Activated CD4-positive, alpha-beta T cell treated with anti-CD3 and anti-CD28 coated beads, Interleukin-2, Interleukin-4, amounts not matched to agents 100 ng/mL and 50 ng/mL, durations not matched to agents 16 hours and 8 hours (primary cell): ENCODE measurements at regions not wholly inside any gene's neighbourhood (a gene's known extent, or its start where the extent isn't known, plus 50 kb on each side); places are given as distances from the start of the nearest gene placed in this dataset.
"Not testable (repeated sequence)": the region's sequence is repeated elsewhere in the genome, so short reads cannot be mapped to it uniquely, and the experiment has no call there.

Source experiments
- DNase-seq: peaks from one replicate; pipeline ENCODE4 v3.0.0-alpha.2; 2020; ENCODE audit warnings: low spot score

DNA sequence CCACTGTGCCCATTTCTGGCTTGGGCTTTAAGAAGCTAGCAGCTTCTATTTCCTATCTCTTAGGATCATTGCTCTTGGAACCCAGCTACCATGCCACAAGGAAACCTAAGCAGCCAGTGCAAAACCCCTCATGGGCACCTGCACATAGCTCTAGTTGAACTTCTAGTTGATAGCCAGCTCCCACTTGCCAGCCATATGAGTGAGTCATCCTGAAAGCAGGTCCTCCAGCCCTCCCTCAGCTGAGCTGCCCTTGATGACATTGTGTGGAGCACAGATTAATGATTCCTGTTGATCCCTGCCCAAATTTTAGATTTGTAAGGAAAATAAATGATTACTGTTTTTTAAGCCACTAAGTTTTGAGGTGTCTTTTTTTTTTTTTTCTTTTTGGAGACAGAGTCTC lies 234.2 kb upstream of the FBXO33 start:
- no peak for DNase-seq

DNA sequence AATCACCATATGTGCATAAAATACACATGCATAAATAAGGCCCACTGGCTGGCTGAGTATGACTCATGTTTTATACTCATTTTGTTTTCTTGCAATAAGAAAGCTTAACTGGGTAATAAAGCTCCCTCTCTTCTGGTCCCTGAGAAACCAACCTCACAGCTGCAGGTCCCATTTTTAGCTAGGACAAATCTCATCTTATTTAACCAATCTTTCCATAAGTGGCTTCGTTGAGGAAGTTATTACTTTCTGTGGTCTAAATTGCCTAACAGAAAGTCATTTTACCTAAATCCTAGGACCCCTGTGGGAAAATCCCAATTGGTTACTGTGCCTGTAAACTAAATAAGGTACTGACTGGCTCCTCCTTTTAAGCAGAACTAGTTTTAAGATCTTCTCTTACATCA lies 232.8 kb upstream of the FBXO33 start:
- no peak for DNase-seq

DNA sequence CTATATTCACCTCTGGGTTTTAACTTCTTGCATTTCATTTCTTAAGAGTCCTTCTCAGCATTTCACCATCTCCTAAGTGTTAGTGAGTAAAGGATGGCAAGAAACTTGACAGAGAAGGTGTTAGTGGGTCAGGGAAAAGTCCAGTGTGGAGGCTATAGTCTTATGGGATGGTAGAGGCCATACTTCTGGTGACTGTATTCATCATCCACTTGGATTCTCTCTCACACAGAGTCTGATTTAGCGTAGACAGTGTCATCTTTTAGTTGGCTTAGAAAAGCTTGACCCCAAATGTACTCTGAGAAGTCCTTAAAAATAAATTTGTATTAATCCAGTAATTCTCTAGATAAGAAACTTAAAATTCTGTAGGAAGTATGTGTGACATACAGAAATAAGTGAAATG lies 232.4 kb upstream of the FBXO33 start:
- no peak for DNase-seq

DNA sequence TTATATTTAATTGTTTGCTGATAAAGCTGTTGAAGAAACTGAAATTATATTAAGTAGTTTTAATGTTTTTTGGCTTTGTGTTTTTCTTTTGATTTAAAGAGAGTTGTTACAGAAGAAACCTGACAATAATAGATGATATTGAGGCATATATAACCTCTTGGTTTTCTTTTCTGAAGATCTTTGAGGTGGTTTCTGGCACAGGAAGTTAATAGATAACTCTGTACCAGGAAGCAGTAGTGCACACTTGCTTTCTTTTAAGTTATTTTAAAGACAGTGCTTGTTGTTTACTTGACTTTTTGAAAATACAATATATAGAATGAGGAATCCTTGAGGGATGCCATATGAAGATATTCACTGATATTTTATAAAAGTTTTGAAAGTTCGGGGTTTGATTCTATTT lies 209.0 kb upstream of the FBXO33 start:
- no peak for DNase-seq

DNA sequence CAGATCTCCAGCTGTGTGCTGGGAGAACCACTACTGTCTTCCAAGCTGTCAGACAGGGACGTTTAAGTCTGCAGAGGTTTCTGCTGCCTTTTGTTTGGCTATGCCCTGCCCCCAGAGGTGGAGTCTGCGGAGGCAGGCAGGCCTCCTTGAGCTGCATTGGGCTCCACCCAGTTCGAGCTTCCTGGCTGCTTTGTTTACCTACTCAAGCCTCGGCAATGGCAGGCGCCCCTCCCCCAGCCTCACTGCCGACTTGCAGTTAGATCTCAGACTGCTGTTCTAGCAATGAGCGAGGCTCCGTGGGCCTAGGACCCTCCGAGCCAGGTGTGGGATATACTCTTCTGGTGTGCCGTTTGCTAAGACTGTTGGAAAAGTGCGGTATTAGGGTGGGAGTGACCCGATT lies 206.8 kb upstream of the FBXO33 start:
- DNase-seq = not testable (repeated sequence)

DNA sequence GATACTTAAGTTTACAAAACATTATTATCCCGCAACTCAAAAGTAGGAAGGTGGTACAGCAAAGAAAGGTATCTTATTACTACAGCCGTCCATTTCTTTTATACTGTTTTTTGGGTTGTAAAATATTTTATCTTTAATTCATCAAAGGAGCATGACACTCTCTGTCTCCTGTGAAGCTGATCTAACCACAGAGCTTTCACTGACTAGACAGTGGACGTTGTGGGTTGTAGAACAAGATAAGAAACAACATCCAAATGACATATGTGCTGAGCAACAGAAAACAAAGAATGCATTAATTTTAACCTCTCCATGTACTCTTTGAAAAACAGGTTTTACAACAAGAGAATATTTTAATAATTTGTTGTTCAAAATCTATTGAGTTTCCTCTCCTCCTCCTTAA lies 195.9 kb upstream of the FBXO33 start:
- no peak for DNase-seq

DNA sequence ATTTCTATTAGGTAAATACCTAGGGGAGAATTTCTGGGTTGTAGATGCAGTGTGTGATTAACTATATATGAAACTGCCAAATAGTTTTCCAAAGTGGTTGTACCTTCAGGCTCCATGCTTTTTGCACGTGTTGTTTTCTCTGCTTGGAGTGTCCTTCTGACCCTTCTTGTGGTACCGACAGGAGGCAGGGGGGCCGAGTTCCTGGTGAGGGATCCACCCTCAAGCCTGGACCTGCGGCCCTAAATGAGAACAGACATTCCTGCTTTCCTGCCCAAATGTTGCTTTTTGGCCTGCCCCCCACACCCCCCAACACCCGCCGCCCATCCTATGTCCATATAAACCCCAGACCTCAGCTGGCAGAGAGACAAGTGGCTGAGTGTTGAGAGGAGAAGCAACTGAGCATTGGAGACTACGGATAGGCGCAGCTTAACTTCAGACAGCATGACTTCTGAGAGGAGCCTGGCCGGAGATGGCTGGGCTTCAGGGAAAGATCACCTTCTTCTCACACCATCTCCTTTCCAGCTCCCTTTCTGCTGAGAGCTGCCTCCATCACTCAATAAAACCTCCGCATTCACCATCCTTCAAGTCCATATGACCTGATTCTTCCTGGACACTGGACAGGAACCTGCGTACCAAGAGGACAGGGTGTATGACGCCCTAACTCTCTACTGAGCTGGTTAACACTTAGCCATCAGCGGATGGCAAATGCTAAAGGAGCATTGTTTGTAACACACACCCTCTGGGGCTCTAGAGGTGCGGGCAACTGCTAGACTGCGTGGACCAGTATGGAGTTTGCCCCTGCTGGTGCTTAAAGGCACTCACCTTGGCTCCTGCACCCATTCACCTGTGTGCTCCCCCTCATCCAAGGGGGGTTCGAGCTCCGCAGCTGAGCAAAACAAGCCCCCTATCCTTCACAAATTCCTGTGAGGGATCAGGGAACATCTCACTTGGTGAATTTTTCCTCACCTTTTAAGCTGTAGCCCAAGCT lies 194.7 kb upstream of the FBXO33 start:
- no peak for DNase-seq

DNA sequence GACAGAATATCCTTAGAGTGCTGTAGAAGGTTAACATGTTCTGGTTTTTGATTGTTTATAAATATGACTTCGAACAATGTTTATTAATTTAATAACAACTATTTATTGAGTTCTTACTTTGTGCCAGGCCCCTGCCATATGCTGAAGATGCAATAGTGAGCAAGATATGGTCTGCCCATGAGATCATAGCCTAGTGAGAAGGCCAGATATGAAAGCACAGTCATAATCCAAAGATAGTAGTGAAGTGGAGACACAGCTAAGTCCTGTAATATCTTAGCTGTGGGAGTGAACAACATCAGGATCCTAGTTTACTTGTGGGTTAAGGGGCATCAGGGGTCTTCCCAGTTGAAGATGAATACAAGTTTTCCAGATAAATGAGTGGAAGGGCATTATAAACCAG lies 189.4 kb upstream of the FBXO33 start:
- no peak for DNase-seq

DNA sequence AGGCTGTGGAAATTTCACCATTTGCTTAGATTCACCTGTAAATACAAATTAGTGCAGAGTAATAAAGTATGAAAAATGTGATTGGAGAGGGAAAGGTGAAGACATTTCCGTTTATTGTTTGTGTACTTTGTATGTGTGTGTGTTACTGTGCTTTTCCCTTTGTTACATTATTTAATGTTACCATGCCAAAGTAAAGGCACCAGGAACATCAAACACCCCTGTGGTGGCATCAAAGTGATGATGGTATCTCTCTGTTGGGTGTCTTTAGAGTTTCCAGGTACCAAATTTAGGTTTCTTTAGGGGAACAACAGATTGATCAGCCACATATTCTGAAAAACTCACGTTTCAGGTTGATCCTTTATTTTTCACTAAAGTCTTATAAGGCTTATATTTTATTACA lies 189.0 kb upstream of the FBXO33 start:
- DNase-seq = no peak

DNA sequence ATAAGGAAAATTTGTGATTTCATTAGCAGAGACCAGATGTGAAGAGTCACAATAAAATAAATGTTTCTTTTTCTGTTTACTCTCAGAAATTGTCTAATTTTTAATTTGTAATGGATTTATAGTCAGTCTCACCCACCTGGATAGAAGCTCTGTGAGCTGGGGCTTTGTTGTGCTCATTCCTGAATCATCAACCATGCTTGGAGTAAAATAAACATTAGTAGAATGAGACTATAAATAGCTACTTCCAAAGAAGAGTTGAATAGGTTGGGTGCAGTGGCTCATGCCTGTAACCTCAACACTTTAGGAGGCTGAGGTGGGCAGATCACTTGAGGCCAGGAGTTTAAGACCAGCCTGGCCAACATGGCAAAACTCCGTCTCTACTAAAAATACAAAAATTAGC lies 185.3 kb upstream of the FBXO33 start:
- DNase-seq = no peak

DNA sequence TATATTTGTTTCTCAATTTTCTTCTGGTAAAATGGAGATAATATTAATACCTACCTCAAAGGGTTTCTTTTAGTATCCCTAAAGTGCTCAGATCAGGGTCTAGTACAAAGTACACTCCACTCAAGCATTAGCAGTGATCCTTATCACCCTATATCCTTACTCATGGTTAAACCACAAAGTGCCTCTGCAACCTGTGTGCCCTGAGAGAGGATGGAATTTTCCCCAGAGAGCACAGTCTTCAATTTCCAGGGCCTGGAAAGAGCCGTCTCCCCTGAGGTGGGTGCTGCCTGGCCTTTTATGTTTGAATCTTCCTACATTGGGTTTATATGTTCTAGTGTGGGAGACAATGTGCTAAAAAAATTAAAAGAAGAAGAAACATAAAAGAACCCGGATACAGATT lies 183.1 kb upstream of the FBXO33 start:
- DNase-seq = no peak

DNA sequence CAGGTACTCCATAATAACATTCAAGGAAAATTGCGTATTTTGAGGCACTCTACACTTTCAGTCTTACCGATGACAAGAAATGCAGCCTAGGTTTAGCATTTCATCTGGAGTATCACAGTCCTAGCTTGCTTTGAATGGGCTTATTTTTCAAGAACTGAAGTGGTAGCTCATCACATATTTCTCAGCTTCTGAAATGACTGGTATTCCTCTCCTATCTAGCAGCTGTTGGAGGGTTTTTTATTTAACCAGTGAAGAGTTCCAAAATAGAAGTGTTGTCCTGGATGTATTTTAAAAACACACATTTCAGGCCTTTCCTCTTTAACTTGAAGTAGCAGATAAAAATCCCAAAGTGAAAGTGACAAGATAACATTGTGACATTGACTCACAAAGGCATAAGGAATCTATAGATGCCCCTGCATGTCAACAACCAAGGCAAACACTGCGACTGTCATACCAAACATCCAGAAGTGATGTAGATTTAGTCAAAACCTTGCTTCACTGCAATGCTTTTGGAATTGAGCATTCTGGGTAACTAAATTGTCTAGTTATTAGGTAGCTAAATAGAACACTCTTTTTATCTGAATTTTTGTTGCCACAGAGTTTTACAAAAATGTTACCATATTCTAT lies 182.2 kb upstream of the FBXO33 start:
- no peak for DNase-seq

DNA sequence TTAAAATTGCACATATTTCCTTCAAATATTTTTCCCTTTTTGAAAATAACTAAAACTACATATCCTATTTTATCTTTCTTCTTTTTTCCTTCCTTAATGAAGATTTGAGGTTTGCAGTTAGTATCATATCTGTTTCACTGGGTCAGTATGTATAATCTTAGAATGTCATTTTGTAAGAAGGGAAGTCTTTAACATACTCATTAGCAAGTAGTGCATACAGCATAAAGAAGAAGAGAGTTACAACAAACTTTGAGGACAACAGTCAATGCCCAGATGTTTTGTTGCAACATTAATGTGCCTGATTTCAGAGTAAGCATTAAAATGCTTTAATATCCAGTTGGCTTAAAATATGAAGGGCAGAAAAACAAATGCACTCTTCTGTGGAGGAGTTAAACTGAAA lies 176.9 kb upstream of the FBXO33 start:
- DNase-seq = no peak

DNA sequence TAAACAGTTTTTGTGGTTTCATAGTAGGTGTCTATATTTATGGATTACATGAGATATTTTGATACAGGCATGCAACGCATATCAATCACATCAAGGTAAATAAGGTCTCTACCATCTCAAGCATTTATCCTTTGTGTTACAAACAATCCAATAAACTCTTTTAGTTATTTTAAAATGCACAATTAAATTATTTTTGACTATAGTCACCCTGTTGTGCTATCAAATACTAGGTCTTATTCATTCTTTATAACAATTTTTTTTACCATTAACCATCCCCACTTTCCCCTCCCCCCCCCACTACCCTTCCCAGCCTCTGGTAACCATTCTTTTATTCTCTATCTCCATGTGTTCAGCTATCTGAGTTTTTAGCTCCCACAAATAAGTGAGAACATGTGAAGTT lies 175.7 kb upstream of the FBXO33 start:
- no peak for DNase-seq

DNA sequence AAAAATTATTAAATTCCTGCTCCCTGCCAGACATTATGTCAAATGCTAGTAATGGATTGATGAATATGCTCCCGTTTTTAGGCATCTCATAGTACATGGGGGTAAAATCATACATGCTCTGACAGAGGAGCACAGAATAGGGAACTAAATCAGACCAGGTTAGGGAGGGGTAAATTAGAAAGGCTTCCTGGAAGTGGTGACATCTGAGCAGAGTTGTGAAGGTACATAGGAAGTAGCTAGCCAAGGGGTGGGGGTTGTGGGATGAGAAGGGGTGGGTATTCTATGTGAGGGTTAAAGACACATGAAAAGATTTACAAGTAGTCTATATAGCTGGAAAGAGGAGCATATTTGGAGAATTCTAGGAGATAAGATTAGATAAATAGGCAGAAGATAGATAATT lies 171.7 kb upstream of the FBXO33 start:
- no peak for DNase-seq

DNA sequence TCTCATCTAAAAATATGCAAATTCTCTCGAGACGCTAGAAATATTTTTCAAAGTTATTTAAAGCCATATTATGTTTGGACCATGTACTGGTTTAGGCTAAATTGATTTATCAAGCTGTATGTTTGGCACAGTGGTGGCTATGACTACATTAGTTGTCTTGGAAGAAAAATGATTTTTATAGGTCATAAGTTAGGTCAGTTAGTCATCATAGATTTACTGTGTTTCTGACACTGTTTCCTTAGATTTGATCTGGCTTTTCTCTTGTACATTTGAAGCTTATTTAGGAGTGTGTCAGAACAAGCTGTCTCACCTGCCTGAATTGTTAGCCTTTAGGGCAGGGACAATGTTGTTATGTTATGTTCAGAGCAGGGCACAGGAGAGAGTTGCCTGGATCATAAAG lies 161.1 kb upstream of the FBXO33 start:
- DNase-seq = no peak

DNA sequence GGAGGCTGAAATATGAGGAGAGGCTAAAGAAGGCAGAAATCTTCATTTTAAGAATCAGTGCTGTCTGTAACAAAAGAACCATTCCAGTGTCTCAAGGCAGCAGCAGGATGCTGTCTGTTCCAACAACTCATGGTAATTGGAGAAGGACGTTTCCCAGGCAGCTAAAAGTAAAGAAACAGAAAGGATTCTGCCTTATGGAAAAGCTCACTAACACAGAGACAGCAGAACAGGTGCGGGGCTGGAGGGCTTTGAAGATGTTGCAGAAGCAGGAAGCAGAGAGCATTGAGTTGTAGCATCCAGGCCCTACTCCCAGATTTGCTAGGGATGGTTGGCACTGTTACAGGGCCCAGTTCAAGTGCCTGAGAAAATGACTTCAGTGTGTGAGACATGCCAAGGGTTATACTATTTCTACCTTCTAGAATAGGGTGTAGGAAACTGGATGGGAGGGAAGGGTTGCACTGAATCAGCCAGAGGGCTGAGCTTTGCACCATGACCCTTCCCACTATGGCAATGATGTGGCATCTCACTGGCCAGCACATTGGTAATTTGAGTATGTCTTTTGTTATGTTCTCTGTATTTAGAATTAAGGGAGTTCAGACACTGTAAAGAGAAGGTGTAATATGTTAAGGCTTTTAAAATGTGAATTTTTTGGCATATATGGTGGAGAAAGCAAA lies 160.0 kb upstream of the FBXO33 start:
- DNase-seq = no peak

DNA sequence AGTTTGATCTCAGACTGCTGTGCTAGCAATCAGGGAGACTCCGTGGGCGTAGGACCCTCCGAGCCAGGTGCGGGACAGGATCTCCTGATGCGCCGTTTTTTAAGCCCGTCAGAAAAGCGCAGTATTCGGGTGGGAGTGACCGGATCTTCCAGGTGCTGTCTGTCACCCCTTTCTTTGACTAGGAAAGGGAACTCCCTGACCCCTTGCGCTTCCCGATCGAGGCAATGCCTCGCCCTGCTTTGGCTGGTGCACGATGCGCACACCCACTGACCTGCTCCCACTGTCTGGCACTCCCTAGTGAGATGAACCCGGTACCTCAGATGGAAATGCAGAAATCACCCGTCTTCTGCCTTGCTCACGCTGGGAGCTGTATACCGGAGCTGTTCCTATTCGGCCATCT lies 157.6 kb upstream of the FBXO33 start:
- not testable (repeated sequence) for DNase-seq

DNA sequence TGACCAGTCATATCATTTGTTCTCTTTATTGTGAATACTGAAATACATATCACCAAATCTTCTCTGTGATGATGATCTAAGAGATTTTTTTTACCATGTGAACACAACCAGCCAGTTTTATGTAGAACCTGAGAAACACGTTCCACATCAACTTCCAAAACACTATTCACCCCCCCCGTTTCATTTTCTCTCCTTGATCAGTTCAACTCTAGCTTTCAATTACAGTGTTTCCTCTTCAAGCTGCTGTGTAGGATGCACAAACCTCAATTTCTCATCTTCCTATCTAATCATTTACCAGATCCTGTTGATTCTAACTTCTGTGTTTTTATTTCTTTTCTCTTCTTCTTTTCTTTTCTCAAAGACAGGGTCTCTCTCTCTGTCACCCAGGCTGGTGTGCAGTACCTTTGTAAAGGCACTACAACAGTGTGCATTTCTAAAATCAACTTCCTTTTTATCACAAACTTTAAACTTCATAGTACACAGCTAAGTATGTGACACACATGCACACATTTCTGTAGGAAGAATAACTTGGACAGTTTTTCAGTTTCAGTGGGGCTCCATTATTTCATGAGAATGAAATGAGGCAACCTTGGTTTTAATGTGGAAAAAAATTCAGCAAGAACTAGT lies 149.9 kb upstream of the FBXO33 start:
- DNase-seq = no peak

DNA sequence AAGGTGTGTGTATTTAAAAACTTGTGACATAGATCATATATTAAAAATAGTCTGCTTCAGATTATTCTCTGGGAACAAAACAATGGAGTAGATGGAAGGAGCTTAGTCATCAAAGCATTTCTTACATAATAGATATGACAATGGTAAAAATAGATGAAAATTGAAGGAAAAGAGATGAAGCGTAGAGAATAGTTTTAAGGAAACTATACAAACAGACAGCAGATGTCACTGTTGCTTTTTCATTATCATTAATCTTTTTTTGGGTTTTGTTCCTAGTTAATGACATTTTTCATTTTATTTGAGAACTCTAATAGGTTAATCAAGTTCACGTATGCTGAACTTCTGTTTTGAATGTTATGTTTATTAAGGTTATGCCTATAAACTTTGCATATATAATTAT lies 149.2 kb upstream of the FBXO33 start:
- DNase-seq = no peak

DNA sequence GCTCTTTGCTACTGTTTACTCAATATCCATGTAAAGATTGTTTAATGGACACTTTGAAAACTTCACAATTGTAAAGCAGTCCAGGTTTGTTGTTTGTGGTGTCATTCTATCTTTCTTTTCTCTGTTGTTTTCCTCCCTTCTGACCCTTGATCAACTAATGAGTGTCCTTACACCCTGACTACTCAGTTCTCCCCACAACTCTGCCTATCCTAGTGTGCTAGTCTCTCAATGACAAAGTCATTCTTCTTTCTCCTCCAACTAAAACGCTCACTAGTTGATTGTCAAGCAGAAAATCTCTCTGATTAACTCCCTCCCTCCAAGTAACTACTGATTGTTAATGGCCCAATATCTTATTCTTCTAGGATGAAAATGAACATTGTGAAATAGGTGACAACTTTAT lies 148.5 kb upstream of the FBXO33 start:
- no peak for DNase-seq

DNA sequence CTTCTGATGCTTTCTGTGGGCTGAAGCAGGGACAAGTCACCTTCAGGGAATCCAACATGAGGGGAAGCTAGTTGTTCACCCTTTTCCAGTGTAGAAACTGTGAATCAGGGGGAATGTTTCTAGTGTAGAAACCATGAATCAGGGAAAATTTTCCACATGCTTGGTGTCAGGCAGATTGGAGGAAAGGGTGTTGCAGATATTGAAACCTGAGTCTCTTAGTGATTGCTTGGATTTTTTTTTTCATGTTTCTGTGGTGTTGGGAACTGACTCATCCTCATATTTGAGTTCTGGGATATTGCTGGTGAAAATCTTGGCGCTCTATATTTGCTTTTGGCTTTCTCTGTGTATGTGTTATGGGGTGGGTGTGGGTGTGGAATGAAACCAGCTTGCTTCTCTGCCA lies 144.5 kb upstream of the FBXO33 start:
- DNase-seq = no peak

DNA sequence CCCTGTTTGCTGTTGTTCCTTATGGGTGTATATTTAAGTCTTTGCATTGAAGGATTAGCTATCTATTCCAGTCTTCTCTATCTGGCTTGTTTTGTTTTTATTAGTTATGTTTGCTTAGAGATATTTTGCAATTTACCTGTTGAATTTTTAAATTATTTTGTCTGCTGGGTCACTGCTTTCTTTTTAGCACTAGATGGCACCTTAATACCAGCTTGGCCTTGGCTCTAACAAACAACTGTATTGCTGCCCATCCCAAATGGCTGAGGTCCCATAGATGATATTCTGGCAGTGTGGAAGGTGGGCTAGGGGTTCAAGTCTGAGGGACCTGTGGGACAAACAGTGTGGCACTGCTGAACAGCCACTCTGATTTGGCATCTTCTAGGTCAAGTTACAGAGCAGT lies 144.0 kb upstream of the FBXO33 start:
- DNase-seq = no peak
